Stimulated activated CD8-positive, alpha-beta memory T cell treated with anti-CD3 and anti-CD28 coated beads, Interleukin-2, amount 100 ng/mL, for 48 hours (primary cell): ENCODE measurements at regions not wholly inside any gene's neighbourhood (a gene's known extent, or its start where the extent isn't known, plus 50 kb on each side); places are given as distances from the start of the nearest gene placed in this dataset.
"Not testable (repeated sequence)": the region's sequence is repeated elsewhere in the genome, so short reads cannot be mapped to it uniquely, and the experiment has no call there.

Experiments
- DNase-seq, 2 donors: peaks; one replicate each; pipeline ENCODE4 v3.0.0-alpha.2; 2020; ENCODE audit warnings: low read depth in 2 of 2

- no peak for DNase-seq
These were observed 304.7 kb upstream of the PTBP2 start for GRCh38 chr1:96416701-96417444.

- DNase-seq = no peak
These were observed 302.6 kb upstream of the PTBP2 start for GRCh38 chr1:96418969-96419368.

- no peak for DNase-seq
These were observed 296.7 kb upstream of the PTBP2 start for GRCh38 chr1:96424877-96425276.

GRCh38 chr1:96425382-96426129 lies 296.0 kb upstream of the PTBP2 start:
- no peak for DNase-seq

GRCh38 chr1:96427616-96428015 lies 294.0 kb upstream of the PTBP2 start:
- DNase-seq = no peak

GRCh38 chr1:96445302-96445701 lies 276.3 kb upstream of the PTBP2 start:
- no peak for DNase-seq

- DNase-seq = no peak
These were observed 257.5 kb upstream of the PTBP2 start for GRCh38 chr1:96464066-96464465.

GRCh38 chr1:96464522-96464921 lies 257.1 kb upstream of the PTBP2 start:
- no peak for DNase-seq

- no peak for DNase-seq
These were observed 256.6 kb upstream of the PTBP2 start for GRCh38 chr1:96464991-96465390.

GRCh38 chr1:96465441-96465840 lies 256.1 kb upstream of the PTBP2 start:
- no peak for DNase-seq

- DNase-seq = no peak
These were observed 254.7 kb upstream of the PTBP2 start for GRCh38 chr1:96466842-96467241.

GRCh38 chr1:96469726-96470125 lies 251.9 kb upstream of the PTBP2 start:
- not testable (repeated sequence) for DNase-seq

- DNase-seq = no peak
These were observed 249.1 kb upstream of the PTBP2 start for GRCh38 chr1:96472471-96472870.

GRCh38 chr1:96473791-96474434 lies 247.7 kb upstream of the PTBP2 start:
- DNase-seq = no peak

- no peak for DNase-seq
These were observed 246.4 kb upstream of the PTBP2 start for GRCh38 chr1:96474985-96475743.

- no peak for DNase-seq
These were observed 245.7 kb upstream of the PTBP2 start for GRCh38 chr1:96475903-96476302.

GRCh38 chr1:96478228-96478627 lies 243.4 kb upstream of the PTBP2 start:
- no peak for DNase-seq

- DNase-seq = no peak
These were observed 240.2 kb upstream of the PTBP2 start for GRCh38 chr1:96481409-96481808.

GRCh38 chr1:96482616-96483015 lies 239.0 kb upstream of the PTBP2 start:
- no peak for DNase-seq

GRCh38 chr1:96487394-96487793 lies 234.2 kb upstream of the PTBP2 start:
- no peak for DNase-seq

GRCh38 chr1:96487971-96488370 lies 233.6 kb upstream of the PTBP2 start:
- DNase-seq = no peak

GRCh38 chr1:96488777-96489176 lies 232.8 kb upstream of the PTBP2 start:
- DNase-seq = no peak
